Astrocyte (in vitro differentiated cells and primary cell): ENCODE measurements at regions not wholly inside any gene's neighbourhood (a gene's known extent, or its start where the extent isn't known, plus 50 kb on each side); places are given as distances from the start of the nearest gene placed in this dataset.

ENCODE experiments used
- CTCF ChIP-seq: IDR thresholded peaks from 2 replicates; pipeline ENCODE4 v1.5.1; 2011; ENCODE audit warnings: low read depth, mild to moderate bottlenecking, inconsistent platforms, low read length, moderate library complexity; ENCODE audit not compliant: insufficient read depth
- EZH2 ChIP-seq: IDR thresholded peaks from 2 replicates; pipeline ENCODE4 v1.6.1; 2012; ENCODE audit warnings: mild to moderate bottlenecking, low read length, inconsistent platforms; ENCODE audit not compliant: insufficient read depth

GRCh38 chr2:10515887-10516286 is 67.8 kb upstream of the ODC1 start:
- TF ChIP-seq CTCF (no peak), EZH2 (no peak)
